HS-27A (cell line): ENCODE measurements at regions not wholly inside any gene's neighbourhood (a gene's known extent, or its start where the extent isn't known, plus 50 kb on each side); places are given as distances from the start of the nearest gene placed in this dataset.
"Not testable (repeated sequence)": the region's sequence is repeated elsewhere in the genome, so short reads cannot be mapped to it uniquely, and the experiment has no call there.

Experiments used
- DNase-seq: peaks from one replicate; pipeline ENCODE4 v3.0.0-alpha.2; 2012; ENCODE audit warnings: low read depth, missing footprints

GRCh38 chr1:187838335-187839293 is 1009.9 kb downstream of the PLA2G4A start:
- DNase-seq: no peak

- DNase-seq: peak; percentile 1
Observed at GRCh38 chr1:187839873-187840272, 1011.1 kb downstream of the PLA2G4A start.

GRCh38 chr1:187840557-187840956 is 1011.8 kb downstream of the PLA2G4A start:
- peak; percentile 7 for DNase-seq

GRCh38 chr1:187842406-187843165 is 1013.8 kb downstream of the PLA2G4A start:
- no peak for DNase-seq

GRCh38 chr1:187844313-187844712 is 1015.6 kb downstream of the PLA2G4A start:
- DNase-seq: no peak

- no peak for DNase-seq
Observed at GRCh38 chr1:187847531-187847930, 1018.8 kb downstream of the PLA2G4A start.

GRCh38 chr1:187848321-187848720 is 1019.6 kb downstream of the PLA2G4A start:
- DNase-seq: no peak

GRCh38 chr1:187850146-187850545 is 1021.4 kb downstream of the PLA2G4A start:
- DNase-seq: not testable (repeated sequence)

- DNase-seq: no peak
Observed at GRCh38 chr1:187853505-187853904, 1024.8 kb downstream of the PLA2G4A start.

GRCh38 chr1:187854457-187854856 is 1025.7 kb downstream of the PLA2G4A start:
- no peak for DNase-seq

GRCh38 chr1:187862506-187862905 is 1033.8 kb downstream of the PLA2G4A start:
- DNase-seq: no peak

- DNase-seq: no peak
Observed at GRCh38 chr1:187870552-187870951, 1041.8 kb downstream of the PLA2G4A start.

- no peak for DNase-seq
Observed at GRCh38 chr1:187871177-187871845, 1042.6 kb downstream of the PLA2G4A start.

- DNase-seq: no peak
Observed at GRCh38 chr1:187872550-187872949, 1043.8 kb downstream of the PLA2G4A start.

GRCh38 chr1:187873126-187873525 is 1044.4 kb downstream of the PLA2G4A start:
- DNase-seq: no peak

GRCh38 chr1:187876775-187877174 is 1048.0 kb downstream of the PLA2G4A start:
- DNase-seq: no peak

GRCh38 chr1:187877220-187877619 is 1048.5 kb downstream of the PLA2G4A start:
- no peak for DNase-seq

GRCh38 chr1:187878883-187879282 is 1050.1 kb downstream of the PLA2G4A start:
- no peak for DNase-seq

- no peak for DNase-seq
Observed at GRCh38 chr1:187883356-187883755, 1054.6 kb downstream of the PLA2G4A start.

GRCh38 chr1:187891993-187892682 is 1063.4 kb downstream of the PLA2G4A start:
- DNase-seq: no peak

GRCh38 chr1:187892683-187893039 is 1063.9 kb downstream of the PLA2G4A start:
- no peak for DNase-seq

GRCh38 chr1:187893471-187893870 is 1064.7 kb downstream of the PLA2G4A start:
- DNase-seq: no peak
